GM12873 (cell line): ENCODE measurements at regions not wholly inside any gene's neighbourhood (a gene's known extent, or its start where the extent isn't known, plus 50 kb on each side); places are given as distances from the start of the nearest gene placed in this dataset.

Experiments used
- TF ChIP-seq, protein P1 (sequence below): IDR thresholded peaks from 2 replicates; pipeline ENCODE4 v1.5.1; 2012; ENCODE audit warnings: low read depth, mild to moderate bottlenecking, moderate library complexity, low read length, control low read depth; ENCODE audit not compliant: insufficient read depth; ENCODE audit errors: missing control alignments

DNA sequence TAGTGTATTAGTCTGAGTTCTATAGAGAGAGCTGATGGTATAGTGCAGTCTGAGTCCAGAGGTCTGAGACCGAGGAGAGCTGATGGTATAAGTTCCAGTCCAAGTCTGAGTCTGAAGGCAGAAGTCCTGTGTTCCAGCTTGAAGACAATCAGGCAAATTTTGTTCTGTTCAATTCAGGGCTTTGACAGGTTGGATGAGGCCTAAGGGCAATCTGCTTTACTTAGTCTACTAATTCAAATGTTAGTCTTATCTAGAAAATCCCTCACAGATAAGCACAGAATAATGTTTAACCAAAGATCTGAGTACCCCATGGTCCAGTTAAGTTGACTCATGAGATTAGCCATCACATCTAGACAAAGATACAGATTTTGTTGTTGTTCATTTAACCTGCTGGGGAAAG lies 303.0 kb upstream of the KLF4 start:
- TF ChIP-seq, protein P1, sequence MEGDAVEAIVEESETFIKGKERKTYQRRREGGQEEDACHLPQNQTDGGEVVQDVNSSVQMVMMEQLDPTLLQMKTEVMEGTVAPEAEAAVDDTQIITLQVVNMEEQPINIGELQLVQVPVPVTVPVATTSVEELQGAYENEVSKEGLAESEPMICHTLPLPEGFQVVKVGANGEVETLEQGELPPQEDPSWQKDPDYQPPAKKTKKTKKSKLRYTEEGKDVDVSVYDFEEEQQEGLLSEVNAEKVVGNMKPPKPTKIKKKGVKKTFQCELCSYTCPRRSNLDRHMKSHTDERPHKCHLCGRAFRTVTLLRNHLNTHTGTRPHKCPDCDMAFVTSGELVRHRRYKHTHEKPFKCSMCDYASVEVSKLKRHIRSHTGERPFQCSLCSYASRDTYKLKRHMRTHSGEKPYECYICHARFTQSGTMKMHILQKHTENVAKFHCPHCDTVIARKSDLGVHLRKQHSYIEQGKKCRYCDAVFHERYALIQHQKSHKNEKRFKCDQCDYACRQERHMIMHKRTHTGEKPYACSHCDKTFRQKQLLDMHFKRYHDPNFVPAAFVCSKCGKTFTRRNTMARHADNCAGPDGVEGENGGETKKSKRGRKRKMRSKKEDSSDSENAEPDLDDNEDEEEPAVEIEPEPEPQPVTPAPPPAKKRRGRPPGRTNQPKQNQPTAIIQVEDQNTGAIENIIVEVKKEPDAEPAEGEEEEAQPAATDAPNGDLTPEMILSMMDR: no peak

DNA sequence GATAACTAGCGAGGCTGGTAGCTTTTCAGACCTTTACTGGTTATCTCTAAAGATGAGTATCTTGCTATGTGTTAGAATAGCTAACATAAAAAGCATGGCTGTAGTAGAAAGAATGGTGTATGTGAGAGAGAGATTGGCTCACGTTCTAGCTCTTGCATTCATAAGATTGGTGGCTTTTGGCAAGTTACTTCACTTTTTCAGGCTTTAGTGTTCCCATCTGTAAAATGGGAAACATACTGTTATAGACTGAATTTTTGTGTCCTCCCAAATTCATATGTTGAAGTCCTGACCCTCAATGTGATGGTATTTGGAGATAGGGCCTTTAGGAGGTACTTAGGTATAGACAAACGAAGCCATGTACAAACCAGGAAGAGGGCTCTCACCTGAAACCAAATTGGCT lies 302.4 kb upstream of the KLF4 start:
- TF ChIP-seq, protein P1: no peak

DNA sequence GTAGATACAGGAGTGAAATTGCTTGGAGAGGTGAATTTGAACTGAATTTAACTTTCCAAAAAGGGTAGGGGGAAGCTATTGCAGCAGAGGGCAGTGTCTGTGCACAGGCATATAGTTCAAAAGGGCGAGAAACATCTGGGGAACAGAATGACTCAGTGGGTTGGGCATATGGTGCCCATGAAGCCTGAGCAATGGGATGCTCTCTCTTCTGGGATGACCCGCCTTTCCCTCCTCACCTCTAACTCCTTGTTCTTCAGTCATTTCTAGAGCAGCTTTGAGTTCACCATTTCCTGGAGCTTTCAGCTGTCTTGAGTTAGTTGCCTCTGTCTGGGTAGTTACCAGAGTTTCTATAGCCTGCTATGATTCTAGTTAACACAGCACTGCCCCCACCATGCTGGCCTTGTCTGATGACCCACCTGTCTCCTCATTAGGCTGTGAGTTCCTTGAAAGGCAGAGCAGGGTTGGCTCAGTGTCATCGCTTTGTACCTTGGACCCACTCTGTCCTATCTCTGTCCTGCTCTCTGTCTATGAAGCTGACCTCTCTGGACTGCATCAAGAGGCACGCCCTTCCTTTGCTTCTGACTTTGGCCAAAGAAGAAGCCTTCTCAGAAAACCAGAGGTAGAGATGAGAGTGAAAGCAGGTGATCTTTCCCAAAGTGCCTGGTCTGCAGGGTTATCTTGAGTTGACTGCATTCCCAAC lies 299.6 kb upstream of the KLF4 start:
- TF ChIP-seq, protein P1: no peak

DNA sequence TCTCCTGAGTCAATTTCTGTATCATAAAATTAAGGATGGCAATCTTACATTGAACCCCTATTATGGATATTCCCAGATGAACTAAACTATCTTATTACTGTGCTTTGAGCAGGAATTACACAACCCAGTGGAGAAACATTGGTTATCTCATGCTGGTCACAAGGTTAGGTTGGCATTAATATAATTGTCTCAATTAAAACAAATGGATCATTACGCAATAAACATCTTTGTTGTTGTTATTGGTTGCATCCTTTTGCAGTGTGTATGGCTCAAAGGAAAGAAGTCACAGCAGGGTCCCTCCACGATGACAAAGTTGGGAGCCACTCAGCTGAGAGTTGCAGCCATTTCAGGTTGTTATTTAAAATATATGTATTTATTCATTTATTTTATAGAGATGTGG lies 297.0 kb upstream of the KLF4 start:
- TF ChIP-seq, protein P1: no peak

DNA sequence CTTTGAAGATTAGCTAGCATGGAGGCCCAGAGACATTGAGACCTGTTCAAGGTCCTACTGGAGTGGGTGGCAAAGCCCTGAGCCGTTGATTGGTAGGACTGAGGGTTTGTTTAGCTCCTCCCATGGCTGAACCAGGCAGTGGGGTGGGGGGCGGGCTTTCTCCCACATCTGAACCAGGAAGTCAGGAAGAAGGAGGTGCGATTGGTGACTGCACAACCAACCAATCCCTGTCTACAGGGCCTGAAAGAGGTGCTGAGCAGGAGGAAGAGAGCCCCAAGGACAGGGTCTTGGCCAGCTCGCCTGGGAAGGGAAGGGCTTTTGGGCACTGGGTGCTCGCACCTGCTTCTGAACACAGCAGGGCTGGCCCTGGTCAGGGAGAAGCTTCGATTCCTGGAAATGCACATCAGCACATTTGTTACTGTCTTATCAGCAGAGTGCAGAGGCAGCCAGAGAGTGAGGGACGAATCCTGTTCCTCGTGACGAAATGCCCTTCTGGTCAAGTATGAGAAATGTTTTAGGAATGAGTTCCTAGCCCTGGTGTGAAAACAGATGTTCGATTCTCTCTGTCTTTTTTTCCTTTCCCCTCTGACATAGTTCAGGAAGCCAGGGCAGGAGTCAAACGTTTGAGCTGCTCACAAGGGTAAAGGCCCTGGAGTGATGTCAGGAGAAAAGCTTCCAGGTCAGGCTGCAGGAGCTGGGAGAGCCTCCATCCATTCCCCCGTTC lies 294.8 kb upstream of the KLF4 start:
- TF ChIP-seq, protein P1: no peak

DNA sequence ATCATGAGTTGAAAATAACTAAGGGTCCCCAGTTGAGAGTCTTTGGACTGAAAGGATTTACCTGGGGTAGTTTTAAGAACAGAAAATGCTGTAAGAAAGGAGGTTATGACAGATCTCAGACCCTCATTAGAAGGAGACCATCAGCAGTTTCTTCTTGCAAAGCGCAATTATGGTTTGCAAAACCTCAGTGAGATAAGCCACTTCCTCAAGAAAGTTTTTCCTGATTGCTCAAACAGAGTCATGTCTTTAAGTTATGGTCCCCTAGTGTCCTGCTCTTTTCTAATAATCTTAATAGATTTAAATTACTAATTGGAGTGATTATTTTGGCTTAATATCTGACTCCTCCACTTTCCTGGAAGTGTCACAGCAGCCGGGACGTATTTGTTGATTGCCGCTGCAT lies 293.2 kb upstream of the KLF4 start:
- TF ChIP-seq, protein P1: no peak

DNA sequence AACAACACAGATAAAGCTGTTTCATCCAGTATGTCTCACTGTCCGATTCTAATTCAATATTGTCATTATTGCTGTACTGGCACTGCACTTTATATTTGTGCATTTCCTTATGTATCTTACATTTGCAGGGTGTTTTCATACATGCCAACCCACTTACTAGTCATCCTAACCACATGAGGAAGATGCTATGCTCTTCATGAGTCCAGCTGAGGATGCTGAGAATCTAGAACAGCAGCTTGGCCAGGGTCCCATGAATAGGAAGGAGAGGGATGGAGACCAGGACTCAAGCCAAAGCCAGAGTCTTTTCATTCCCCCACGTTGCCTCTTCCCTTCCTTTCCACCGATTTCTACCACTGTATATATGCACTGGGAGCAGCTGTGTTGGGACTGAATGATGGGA lies 292.8 kb upstream of the KLF4 start:
- TF ChIP-seq, protein P1: no peak
